ENCODE measurements at regions not wholly inside any gene's neighbourhood (a gene's known extent, or its start where the extent isn't known, plus 50 kb on each side); places are given as distances from the start of the nearest gene placed in this dataset.

GRCh38 chr13:65746406-65746921, 1483.7 kb downstream of the PCDH9 start:
- ChIA-PET POLR2A (ENCODE audit: unreplicated experiment) (no interaction called here), CTCF (interaction anchor here (0.6 kb wide), 2 partner anchors 21 to 1470 kb away, joined by 3 read pairs; no protein-coding TSS in a partner anchor)
- no peak overlapping the region for H4K8ac ChIP-seq (ENCODE audit: low read depth in 2 of 2, low read length in 2 of 2)
- DNase-seq (peak; percentile 50), ATAC-seq (ENCODE audit: low read depth) (peak; percentile 72)
- no peak overlapping the region for H3K27ac ChIP-seq (ENCODE audit: insufficient read depth, low read length)
- dilution Hi-C loops (cut with HindIII; ENCODE audit: low sequenced_read_pairs, unreplicated experiment), result no loop called here
- no peak overlapping the region for H3K9ac ChIP-seq (ENCODE audit: low read depth, low read length)
- H3K4ac ChIP-seq (ENCODE audit: low read depth, low read length), result no peak overlapping the region
- no peaks in the 10 kb centered on the region for H3K9me1 ChIP-seq (ENCODE audit: insufficient read depth, low read length)
- no peaks in the 10 kb centered on the region for H3K9me3 ChIP-seq (ENCODE audit: control insufficient read depth, insufficient read depth, low read length)
- H2BK5ac ChIP-seq (ENCODE audit: low read depth, low read length, poor library complexity, severe bottlenecking), result no peak overlapping the region
- H4K5ac ChIP-seq (ENCODE audit: low read depth, low read length), result no peak overlapping the region
- no peak overlapping the region for H3K14ac ChIP-seq (replicated peaks; ENCODE audit: low read depth, low read length)
- H3K27me3 ChIP-seq (ENCODE audit: control insufficient read depth, insufficient read depth, low read length), result no peaks in the 10 kb centered on the region
- H2BK20ac ChIP-seq (ENCODE audit: low read depth, low read length), result no peak overlapping the region
- in situ Hi-C loops (cut with MboI; ENCODE audit: low sequenced_read_pairs), result no loop called here
- H3K18ac ChIP-seq (ENCODE audit: low read depth, low read length), result no peak overlapping the region
- no peak overlapping the region for H2AFZ ChIP-seq (replicated peaks; ENCODE audit: low read length, poor library complexity)
- H3K4me1 ChIP-seq (ENCODE audit: control insufficient read depth, insufficient read depth, low read length), result peaks cover 1% of the 10 kb centered on the region; the same call in 1 of the 2 replicates
- no peak overlapping the region for H3K56ac ChIP-seq (ENCODE audit: extremely low read depth, insufficient read depth, low read length)
- no TSS peak for BruUV-seq (replicated peaks)
- H3K4me3 ChIP-seq (ENCODE audit: insufficient read depth, low read depth, low read length), result no peak overlapping the region
- no peak overlapping the region for H2BK15ac ChIP-seq (ENCODE audit: low read depth, low read length)
- no peak overlapping the region for H3K23ac ChIP-seq (ENCODE audit: low read depth, low read length)
- H4K20me1 ChIP-seq (ENCODE audit: insufficient read depth, low read length), result no peaks in the 10 kb centered on the region
- intact Hi-C loops (cut with micrococcal nuclease), result no loop called here
- no peak for TF ChIP-seq NFE2L2 (IDR thresholded peaks at IDR 0.05; ENCODE audit: low read depth, low read length)
- no peak for TF ChIP-seq RAD21 (IDR thresholded peaks at IDR 0.05; ENCODE audit: low read length)
- no peak for TF ChIP-seq MAZ (IDR thresholded peaks at IDR 0.05; ENCODE audit: borderline replicate concordance, low read depth, low read length)
- TF ChIP-seq MAFK (IDR thresholded peaks at IDR 0.05; ENCODE audit: low read depth, low read length), result no peak
- TF ChIP-seq FOS (IDR thresholded peaks at IDR 0.05; ENCODE audit: low read depth, low read length), result no peak
- TF ChIP-seq, protein P1, sequence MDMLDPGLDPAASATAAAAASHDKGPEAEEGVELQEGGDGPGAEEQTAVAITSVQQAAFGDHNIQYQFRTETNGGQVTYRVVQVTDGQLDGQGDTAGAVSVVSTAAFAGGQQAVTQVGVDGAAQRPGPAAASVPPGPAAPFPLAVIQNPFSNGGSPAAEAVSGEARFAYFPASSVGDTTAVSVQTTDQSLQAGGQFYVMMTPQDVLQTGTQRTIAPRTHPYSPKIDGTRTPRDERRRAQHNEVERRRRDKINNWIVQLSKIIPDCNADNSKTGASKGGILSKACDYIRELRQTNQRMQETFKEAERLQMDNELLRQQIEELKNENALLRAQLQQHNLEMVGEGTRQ (IDR thresholded peaks at IDR 0.05; ENCODE audit: low read depth, low read length), result no peak
- TF ChIP-seq POLR2A (IDR thresholded peaks at IDR 0.05; ENCODE audit: low read depth, low read length), result no peak
- no peak for TF ChIP-seq RFX5 (IDR thresholded peaks at IDR 0.05; ENCODE audit: low read depth, low read length)
- TF ChIP-seq MXI1 (IDR thresholded peaks at IDR 0.05; ENCODE audit: borderline replicate concordance, low read depth, low read length), result no peak
- TF ChIP-seq SMC3 (IDR thresholded peaks at IDR 0.05; ENCODE audit: low read depth, low read length), result no peak
- no peak for TF ChIP-seq BHLHE40 (IDR thresholded peaks at IDR 0.05; ENCODE audit: low read depth, low read length)
- TF ChIP-seq, protein P2, sequence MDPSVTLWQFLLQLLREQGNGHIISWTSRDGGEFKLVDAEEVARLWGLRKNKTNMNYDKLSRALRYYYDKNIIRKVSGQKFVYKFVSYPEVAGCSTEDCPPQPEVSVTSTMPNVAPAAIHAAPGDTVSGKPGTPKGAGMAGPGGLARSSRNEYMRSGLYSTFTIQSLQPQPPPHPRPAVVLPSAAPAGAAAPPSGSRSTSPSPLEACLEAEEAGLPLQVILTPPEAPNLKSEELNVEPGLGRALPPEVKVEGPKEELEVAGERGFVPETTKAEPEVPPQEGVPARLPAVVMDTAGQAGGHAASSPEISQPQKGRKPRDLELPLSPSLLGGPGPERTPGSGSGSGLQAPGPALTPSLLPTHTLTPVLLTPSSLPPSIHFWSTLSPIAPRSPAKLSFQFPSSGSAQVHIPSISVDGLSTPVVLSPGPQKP (IDR thresholded peaks at IDR 0.05; ENCODE audit: borderline replicate concordance, low read depth, low read length), result no peak
- no peak for TF ChIP-seq CHD1 (IDR thresholded peaks at IDR 0.05; ENCODE audit: low read depth, low read length)
- no peak for TF ChIP-seq CEBPB (IDR thresholded peaks at IDR 0.05; ENCODE audit: low read depth, low read length)
- no peak for TF ChIP-seq CTCF (conservative IDR thresholded peaks at IDR 0.05; ENCODE audit: low read depth, low read length)
- TF ChIP-seq RCOR1 (IDR thresholded peaks at IDR 0.05; ENCODE audit: insufficient replicate concordance, low read length), result no peak
- H2AK9ac ChIP-seq (replicated peaks; ENCODE audit: low read depth, low read length, poor library complexity), result no peak overlapping the region
- H3K36me3 ChIP-seq (ENCODE audit: control insufficient read depth, insufficient read depth, low read length), result no peaks in the 10 kb centered on the region
- WGBS, 2 experiments (ENCODE audit: extremely low coverage in 2 of 2, insufficient read length in 1 of 2), result no CpG with 5 or more reads among the region's 4 CpGs
- H2BK120ac ChIP-seq (ENCODE audit: low read depth, low read length), result no peak overlapping the region
- H4K91ac ChIP-seq (ENCODE audit: insufficient read depth, low read depth, low read length), result no peak overlapping the region
- H3K4me2 ChIP-seq (ENCODE audit: low read depth, low read length), result no peak overlapping the region
- no peaks in the 10 kb centered on the region for H3K79me1 ChIP-seq (ENCODE audit: low read depth in 1 of 2, low read length in 2 of 2)
- no peak overlapping the region for H2AK5ac ChIP-seq (ENCODE audit: low read depth, low read length)
